ENCODE measurements at regions not wholly inside any gene's neighbourhood (a gene's known extent, or its start where the extent isn't known, plus 50 kb on each side); places are given as distances from the start of the nearest gene placed in this dataset.
"Not testable (repeated sequence)": the region's sequence is repeated elsewhere in the genome, so short reads cannot be mapped to it uniquely, and the experiment has no call there.

DNA sequence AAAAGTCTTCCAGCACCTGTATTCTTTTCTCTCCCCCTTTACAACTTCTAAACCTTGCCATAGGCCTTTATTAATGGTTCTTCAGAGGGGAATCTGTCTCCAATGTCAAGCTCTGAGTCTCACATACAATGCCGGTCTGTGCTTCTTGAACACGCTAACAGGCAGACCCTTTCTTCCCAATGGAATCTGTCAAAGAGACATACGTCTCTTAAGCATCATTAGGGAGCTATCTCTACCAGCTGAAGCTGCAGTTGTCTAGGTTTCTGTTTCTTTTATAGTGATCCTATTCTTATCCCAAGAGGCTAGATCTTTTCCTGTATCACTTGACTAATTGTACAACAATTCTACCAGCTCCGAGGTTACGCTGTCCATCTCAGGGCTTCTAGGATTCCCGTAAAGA, 560.8 kb upstream of the NBEA start:
- DNase-seq (ENCODE audit: insufficient read length) (no peak), FAIRE-seq (no peak)
- no peak for TF ChIP-seq POLR2A (IDR thresholded peaks at IDR 0.05; ENCODE audit: low read depth, low read length)
- no peak for TF ChIP-seq TAF1 (IDR thresholded peaks at IDR 0.05; ENCODE audit: borderline replicate concordance, low read depth, low read length)
- no peak for TF ChIP-seq POLR2AphosphoS5 (IDR thresholded peaks at IDR 0.05; ENCODE audit: low read depth, low read length)

GRCh38 chr13:34383728-34384127, 558.3 kb upstream of the NBEA start:
- TF ChIP-seq POLR2A (IDR thresholded peaks at IDR 0.05; ENCODE audit: low read depth, low read length) (no peak), POLR2AphosphoS5 (IDR thresholded peaks at IDR 0.05; ENCODE audit: low read depth, low read length) (no peak), TAF1 (IDR thresholded peaks at IDR 0.05; ENCODE audit: borderline replicate concordance, low read depth, low read length) (no peak)
- DNase-seq (ENCODE audit: insufficient read length) (no peak), FAIRE-seq (no peak)

DNA sequence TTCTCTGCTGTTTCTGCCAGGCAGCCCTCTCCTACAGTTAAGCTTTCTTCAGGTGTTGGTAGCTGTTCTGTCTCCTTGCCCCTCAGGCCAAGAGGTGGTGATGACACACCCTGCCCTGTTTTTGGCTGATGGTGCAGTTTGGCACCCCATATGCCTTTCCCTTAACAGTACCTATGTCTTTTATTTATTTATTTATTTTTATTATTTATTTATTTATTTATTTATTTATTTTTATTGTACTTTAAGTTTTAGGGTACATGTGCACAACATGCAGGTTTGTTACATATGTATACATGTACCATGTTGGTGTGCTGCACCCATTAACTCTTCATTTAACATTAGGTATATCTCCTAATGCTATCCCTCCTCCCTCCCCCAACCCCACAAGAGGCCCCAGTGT, 555.8 kb upstream of the NBEA start:
- not testable (repeated sequence) for FAIRE-seq

GRCh38 chr13:34391076-34391475, 551.0 kb upstream of the NBEA start:
- DNase-seq (ENCODE audit: insufficient read length) (no peak), FAIRE-seq (no peak)
- no peak for TF ChIP-seq POLR2A (IDR thresholded peaks at IDR 0.05; ENCODE audit: low read depth, low read length)
- no peak for TF ChIP-seq TAF1 (IDR thresholded peaks at IDR 0.05; ENCODE audit: borderline replicate concordance, low read depth, low read length)
- no peak for TF ChIP-seq POLR2AphosphoS5 (IDR thresholded peaks at IDR 0.05; ENCODE audit: low read depth, low read length)

More for the DNA sequence above, 555.8 kb upstream of the NBEA start:
- DNase-seq (ENCODE audit: insufficient read length): not testable (repeated sequence)

GRCh38 chr13:34401696-34402095, 540.4 kb upstream of the NBEA start:
- DNase-seq (ENCODE audit: insufficient read length) (no peak), FAIRE-seq (no peak)
- TF ChIP-seq POLR2AphosphoS5 (IDR thresholded peaks at IDR 0.05; ENCODE audit: low read depth, low read length): no peak
- no peak for TF ChIP-seq TAF1 (IDR thresholded peaks at IDR 0.05; ENCODE audit: borderline replicate concordance, low read depth, low read length)
- no peak for TF ChIP-seq POLR2A (IDR thresholded peaks at IDR 0.05; ENCODE audit: low read depth, low read length)

- DNase-seq (ENCODE audit: insufficient read length): no peak
- FAIRE-seq: no peak
- TF ChIP-seq POLR2AphosphoS5 (IDR thresholded peaks at IDR 0.05; ENCODE audit: low read depth, low read length) (no peak), POLR2A (IDR thresholded peaks at IDR 0.05; ENCODE audit: low read depth, low read length) (no peak), TAF1 (IDR thresholded peaks at IDR 0.05; ENCODE audit: borderline replicate concordance, low read depth, low read length) (no peak)
These were observed 536.5 kb upstream of the NBEA start for GRCh38 chr13:34405410-34406181.

GRCh38 chr13:34408640-34409039, 533.4 kb upstream of the NBEA start:
- TF ChIP-seq POLR2A (IDR thresholded peaks at IDR 0.05; ENCODE audit: low read depth, low read length): no peak
- TF ChIP-seq TAF1 (IDR thresholded peaks at IDR 0.05; ENCODE audit: borderline replicate concordance, low read depth, low read length): no peak
- TF ChIP-seq POLR2AphosphoS5 (IDR thresholded peaks at IDR 0.05; ENCODE audit: low read depth, low read length): no peak
- no peak for DNase-seq (ENCODE audit: insufficient read length)

GRCh38 chr13:34409496-34410182, 532.4 kb upstream of the NBEA start:
- DNase-seq (ENCODE audit: insufficient read length) (no peak), FAIRE-seq (no peak)
- TF ChIP-seq POLR2AphosphoS5 (IDR thresholded peaks at IDR 0.05; ENCODE audit: low read depth, low read length): no peak
- no peak for TF ChIP-seq TAF1 (IDR thresholded peaks at IDR 0.05; ENCODE audit: borderline replicate concordance, low read depth, low read length)
- no peak for TF ChIP-seq POLR2A (IDR thresholded peaks at IDR 0.05; ENCODE audit: low read depth, low read length)

More at GRCh38 chr13:34408640-34409039, 533.4 kb upstream of the NBEA start:
- no peak for FAIRE-seq

DNA sequence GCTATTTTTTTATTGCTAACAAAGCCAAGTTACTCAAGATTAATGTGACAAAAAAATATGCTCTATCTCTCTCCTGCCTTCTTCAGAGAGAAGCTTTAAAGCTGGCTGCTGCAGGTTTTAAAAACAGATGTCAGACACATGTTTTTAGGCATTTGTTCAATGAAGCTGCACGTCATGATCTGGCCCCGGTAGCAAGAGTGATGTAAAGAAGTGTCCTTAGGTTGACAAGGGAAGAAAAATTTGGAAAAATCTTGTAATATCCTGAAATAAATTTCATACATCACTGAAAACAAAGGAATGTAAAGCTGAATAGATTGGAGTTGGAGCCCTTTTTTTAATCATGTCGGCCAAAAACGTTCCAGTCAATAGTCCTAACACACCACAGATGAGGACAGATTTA, 531.4 kb upstream of the NBEA start:
- FAIRE-seq (no peak), DNase-seq (ENCODE audit: insufficient read length) (no peak)
- TF ChIP-seq POLR2A (IDR thresholded peaks at IDR 0.05; ENCODE audit: low read depth, low read length): no peak
- no peak for TF ChIP-seq POLR2AphosphoS5 (IDR thresholded peaks at IDR 0.05; ENCODE audit: low read depth, low read length)
- no peak for TF ChIP-seq TAF1 (IDR thresholded peaks at IDR 0.05; ENCODE audit: borderline replicate concordance, low read depth, low read length)

GRCh38 chr13:34411177-34411576, 530.9 kb upstream of the NBEA start:
- no peak for FAIRE-seq
- TF ChIP-seq POLR2AphosphoS5 (IDR thresholded peaks at IDR 0.05; ENCODE audit: low read depth, low read length) (no peak), TAF1 (IDR thresholded peaks at IDR 0.05; ENCODE audit: borderline replicate concordance, low read depth, low read length) (no peak), POLR2A (IDR thresholded peaks at IDR 0.05; ENCODE audit: low read depth, low read length) (no peak)
- DNase-seq (ENCODE audit: insufficient read length): no peak

- DNase-seq (ENCODE audit: insufficient read length) (no peak), FAIRE-seq (no peak)
- TF ChIP-seq TAF1 (IDR thresholded peaks at IDR 0.05; ENCODE audit: borderline replicate concordance, low read depth, low read length) (no peak), POLR2A (IDR thresholded peaks at IDR 0.05; ENCODE audit: low read depth, low read length) (no peak), POLR2AphosphoS5 (IDR thresholded peaks at IDR 0.05; ENCODE audit: low read depth, low read length) (no peak)
These were observed 530.2 kb upstream of the NBEA start for GRCh38 chr13:34411894-34412293.

DNA sequence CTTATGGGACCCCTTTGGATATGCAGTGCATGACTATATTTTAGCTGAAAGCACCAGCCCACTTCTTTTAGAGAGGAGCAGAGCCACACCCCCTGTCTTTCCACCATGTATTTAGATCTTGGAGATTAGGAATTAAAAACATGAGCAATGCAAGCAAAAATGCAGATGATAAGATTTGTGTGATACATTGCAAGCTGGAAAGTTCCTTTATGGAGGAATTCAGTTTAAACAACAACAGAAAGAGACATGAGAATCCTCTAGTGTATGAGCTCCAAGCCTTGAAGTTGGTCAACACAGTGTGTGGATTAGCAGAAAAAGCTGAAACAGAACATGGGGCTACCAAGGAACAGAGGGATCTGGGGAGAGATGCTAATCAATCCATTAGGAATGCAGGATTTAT, 529.8 kb upstream of the NBEA start:
- FAIRE-seq (no peak), DNase-seq (ENCODE audit: insufficient read length) (no peak)
- no peak for TF ChIP-seq POLR2A (IDR thresholded peaks at IDR 0.05; ENCODE audit: low read depth, low read length)
- no peak for TF ChIP-seq POLR2AphosphoS5 (IDR thresholded peaks at IDR 0.05; ENCODE audit: low read depth, low read length)
- no peak for TF ChIP-seq TAF1 (IDR thresholded peaks at IDR 0.05; ENCODE audit: borderline replicate concordance, low read depth, low read length)
